HG03039 (cell line): ENCODE measurements at regions not wholly inside any gene's neighbourhood (a gene's known extent, or its start where the extent isn't known, plus 50 kb on each side); places are given as distances from the start of the nearest gene placed in this dataset.

Experiments
- ATAC-seq: cut with Tn5 transposase; IDR thresholded peaks from one replicate; pipeline ENCODE4 v1.9.1; 2021; ENCODE audit warnings: mild to moderate bottlenecking, moderate library complexity; ENCODE audit not compliant: unreplicated experiment

GRCh38 chr18:56323673-56324072 is 314.7 kb downstream of the TXNL1 start:
- no peak for ATAC-seq

GRCh38 chr18:56322406-56322805 is 316.0 kb downstream of the TXNL1 start:
- no peak for ATAC-seq

- no peak for ATAC-seq
These were observed 316.9 kb downstream of the TXNL1 start for GRCh38 chr18:56321470-56321869.

- no peak for ATAC-seq
These were observed 318.4 kb downstream of the TXNL1 start for GRCh38 chr18:56319953-56320352.

- ATAC-seq = no peak
These were observed 321.7 kb downstream of the TXNL1 start for GRCh38 chr18:56316727-56317126.

- no peak for ATAC-seq
These were observed 323.0 kb downstream of the TXNL1 start for GRCh38 chr18:56315363-56315762.

- no peak for ATAC-seq
These were observed 324.0 kb downstream of the TXNL1 start for GRCh38 chr18:56314396-56314795.

- ATAC-seq = no peak
These were observed 325.6 kb downstream of the TXNL1 start for GRCh38 chr18:56312551-56313335.

GRCh38 chr18:56309104-56309503 is 329.3 kb downstream of the TXNL1 start:
- no peak for ATAC-seq

GRCh38 chr18:56307354-56308170 is 330.8 kb downstream of the TXNL1 start:
- no peak for ATAC-seq

- ATAC-seq = no peak
These were observed 331.6 kb downstream of the TXNL1 start for GRCh38 chr18:56306797-56307196.

GRCh38 chr18:56305583-56305982 is 332.8 kb downstream of the TXNL1 start:
- no peak for ATAC-seq

- no peak for ATAC-seq
These were observed 336.2 kb downstream of the TXNL1 start for GRCh38 chr18:56302156-56302555.

GRCh38 chr18:56299740-56300139 is 338.7 kb downstream of the TXNL1 start:
- no peak for ATAC-seq

GRCh38 chr18:56298935-56299334 is 339.5 kb downstream of the TXNL1 start:
- ATAC-seq = no peak

GRCh38 chr18:56296381-56296780 is 342.0 kb downstream of the TXNL1 start:
- ATAC-seq = no peak

- ATAC-seq = no peak
These were observed 343.8 kb downstream of the TXNL1 start for GRCh38 chr18:56294484-56295183.

- no peak for ATAC-seq
These were observed 347.1 kb downstream of the TXNL1 start for GRCh38 chr18:56291294-56291693.

- ATAC-seq = no peak
These were observed 349.0 kb downstream of the TXNL1 start for GRCh38 chr18:56289381-56289780.

GRCh38 chr18:56286775-56287325 is 351.5 kb downstream of the TXNL1 start:
- no peak for ATAC-seq

GRCh38 chr18:56285387-56286065 is 352.9 kb downstream of the TXNL1 start:
- ATAC-seq = no peak
